Caco-2 (cell line): ENCODE measurements at regions not wholly inside any gene's neighbourhood (a gene's known extent, or its start where the extent isn't known, plus 50 kb on each side); places are given as distances from the start of the nearest gene placed in this dataset.

Experiments used
- BruUV-seq: library from RNA; stranded (reverse); fragments of 400-500 nt; replicated peaks from 2 replicates; lab custom pipeline; 2021; lab: Mats Ljungman, UMichigan
- CTCF ChIA-PET: fragments of 300-600 bp; sonication (Branson Sonifier 250); formaldehyde crosslinking; loops from one replicate; lab custom pipeline; 2022; ENCODE audit warnings: antibody characterized with exemption; lab: Charles Lee
- POLR2A ChIA-PET: fragments of 300-600 bp; sonication (Branson Sonifier 250); formaldehyde crosslinking; loops from one replicate; lab custom pipeline; 2022; ENCODE audit warnings: antibody characterized with exemption; lab: Charles Lee
- DNase-seq, 2 experiments: peaks; one replicate each; pipeline versions ENCODE4 v3.0.0 to v3.0.0-alpha.2; 2020 to 2022
- H3K27me3 ChIP-seq: replicated peaks from 2 replicates; pipeline ENCODE4 v1.6.0; 2011; ENCODE audit warnings: low read length; ENCODE audit not compliant: control insufficient read depth, insufficient read depth
- H3K36me3 ChIP-seq: 2 replicates; pipeline ENCODE4 v1.5.1; 2011; ENCODE audit warnings: low read length; ENCODE audit not compliant: control insufficient read depth, insufficient read depth
- H3K4me1 ChIP-seq: fragments of 250-450 bp; sonication (Bioruptor Pico); 2 replicates; pipeline ENCODE4 v1.5.1; 2020; ENCODE audit warnings: mild to moderate bottlenecking
- H3K4me3 ChIP-seq: 2 replicates; pipeline ENCODE4 v1.5.1; 2011; ENCODE audit warnings: low read depth, mild to moderate bottlenecking, control low read depth, low read length
- H3K9me3 ChIP-seq: fragments of 250-450 bp; sonication (Bioruptor Pico); 2 replicates; pipeline ENCODE4 v1.5.1; 2020; ENCODE audit warnings: mild to moderate bottlenecking, moderate library complexity
- H3K27ac Mint-ChIP-seq: one replicate; pipeline ENCODE4 v1.8.0; 2022; ENCODE audit warnings: mixed read lengths; ENCODE audit not compliant: unreplicated experiment
- H3K27me3 Mint-ChIP-seq: one replicate; pipeline ENCODE4 v1.8.0; 2022; ENCODE audit warnings: mixed read lengths; ENCODE audit not compliant: insufficient read depth, unreplicated experiment
- H3K36me3 Mint-ChIP-seq: one replicate; pipeline ENCODE4 v1.8.0; 2022; ENCODE audit warnings: mild to moderate bottlenecking, mixed read lengths; ENCODE audit not compliant: insufficient read depth, unreplicated experiment
- H3K4me1 Mint-ChIP-seq: one replicate; pipeline ENCODE4 v1.8.0; 2022; ENCODE audit warnings: low read depth, mixed read lengths; ENCODE audit not compliant: unreplicated experiment
- H3K4me3 Mint-ChIP-seq: one replicate; pipeline ENCODE4 v1.8.0; 2022; ENCODE audit warnings: mild to moderate bottlenecking, moderate library complexity, mixed read lengths; ENCODE audit not compliant: unreplicated experiment
- H3K9me3 Mint-ChIP-seq: one replicate; pipeline ENCODE4 v1.8.0; 2022; ENCODE audit warnings: mixed read lengths; ENCODE audit not compliant: unreplicated experiment
- CTCF ChIP-seq, 2 experiments: fragments of 200-600 bp in 1 of 2; IDR thresholded peaks; 1 replicate in 1 of 2; 2 replicates in 1 of 2; pipeline versions ENCODE4 v1.5.1 to v1.8.0; 2011 to 2022; ENCODE audit warnings: antibody characterized with exemption in 1 of 2, control low read depth in 1 of 2, inconsistent platforms in 1 of 2, low read depth in 1 of 2, low read length in 1 of 2, mild to moderate bottlenecking in 1 of 2, moderate library complexity in 1 of 2; ENCODE audit not compliant: insufficient read depth in 1 of 2, severe bottlenecking in 1 of 2, unreplicated experiment in 1 of 2
- intact Hi-C: fragments of 100-400 bp; cut with micrococcal nuclease; formaldehyde crosslinking; loops from one replicate; pipeline ENCODE4 v1.10.0; 2022; ENCODE audit not compliant: unreplicated experiment

DNA sequence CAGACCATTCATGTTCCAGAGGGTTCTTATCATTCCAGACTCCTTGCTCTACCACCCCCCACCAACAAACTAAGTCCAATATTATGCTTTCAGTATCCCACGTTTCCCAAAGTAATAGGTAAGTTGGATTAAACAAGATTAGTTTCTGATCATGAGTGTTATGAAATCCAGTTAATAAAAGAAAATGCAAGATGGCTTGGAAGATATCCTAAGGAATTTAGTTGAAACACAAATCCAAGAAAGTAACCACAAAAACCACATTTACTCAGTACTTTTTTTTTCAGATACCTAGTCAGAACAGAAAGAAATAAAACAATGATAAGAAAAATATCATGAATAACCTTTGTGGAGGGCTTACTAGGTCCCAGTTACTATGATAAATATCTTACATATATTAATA, 119.4 kb upstream of the MIR17HG start:
- H3K9me3 Mint-ChIP-seq, result no peaks in the 10 kb centered on the region
- H3K4me3 Mint-ChIP-seq, result no peak overlapping the region
- CTCF ChIA-PET, result no interaction called here
- no peak for DNase-seq
- H3K4me1 Mint-ChIP-seq, result no peaks in the 10 kb centered on the region
- H3K4me1 ChIP-seq, result peaks cover 9% of the 10 kb centered on the region; the same call in 1 of the 2 replicates
- no peaks in the 10 kb centered on the region for H3K36me3 Mint-ChIP-seq
- no peak overlapping the region for H3K4me3 ChIP-seq
- no peaks in the 10 kb centered on the region for H3K36me3 ChIP-seq
- H3K9me3 ChIP-seq, result no peaks in the 10 kb centered on the region
- H3K27ac Mint-ChIP-seq, result no peak overlapping the region
- H3K27me3 Mint-ChIP-seq, result peaks cover 4% of the 10 kb centered on the region
- TF ChIP-seq CTCF (IDR thresholded peaks at IDR 0.05; ENCODE audit: insufficient read depth in 1 of 2, low read depth in 1 of 2, low read length in 1 of 2, severe bottlenecking in 1 of 2, unreplicated experiment in 1 of 2), result no peak
- no peaks in the 10 kb centered on the region for H3K27me3 ChIP-seq
- POLR2A ChIA-PET, result no interaction called here
- intact Hi-C loops, result no loop called here
- no TSS peak for BruUV-seq

GRCh38 chr13:91228940-91229339, 118.5 kb upstream of the MIR17HG start:
- H3K4me3 Mint-ChIP-seq, result no peak overlapping the region
- intact Hi-C loops, result no loop called here
- DNase-seq, result no peak
- peaks cover 4% of the 10 kb centered on the region for H3K27me3 Mint-ChIP-seq
- no peak for TF ChIP-seq CTCF (IDR thresholded peaks at IDR 0.05; ENCODE audit: insufficient read depth in 1 of 2, low read depth in 1 of 2, low read length in 1 of 2, severe bottlenecking in 1 of 2, unreplicated experiment in 1 of 2)
- H3K4me1 Mint-ChIP-seq, result no peaks in the 10 kb centered on the region
- Histone ChIP-seq H3K4me3 (no peak overlapping the region), H3K27me3 (no peaks in the 10 kb centered on the region), H3K9me3 (no peaks in the 10 kb centered on the region), H3K4me1 (peaks cover 9% of the 10 kb centered on the region; the same call in 1 of the 2 replicates), H3K36me3 (no peaks in the 10 kb centered on the region)
- no TSS peak for BruUV-seq
- ChIA-PET CTCF (no interaction called here), POLR2A (no interaction called here)
- no peaks in the 10 kb centered on the region for H3K36me3 Mint-ChIP-seq
- no peak overlapping the region for H3K27ac Mint-ChIP-seq
- no peaks in the 10 kb centered on the region for H3K9me3 Mint-ChIP-seq

DNA sequence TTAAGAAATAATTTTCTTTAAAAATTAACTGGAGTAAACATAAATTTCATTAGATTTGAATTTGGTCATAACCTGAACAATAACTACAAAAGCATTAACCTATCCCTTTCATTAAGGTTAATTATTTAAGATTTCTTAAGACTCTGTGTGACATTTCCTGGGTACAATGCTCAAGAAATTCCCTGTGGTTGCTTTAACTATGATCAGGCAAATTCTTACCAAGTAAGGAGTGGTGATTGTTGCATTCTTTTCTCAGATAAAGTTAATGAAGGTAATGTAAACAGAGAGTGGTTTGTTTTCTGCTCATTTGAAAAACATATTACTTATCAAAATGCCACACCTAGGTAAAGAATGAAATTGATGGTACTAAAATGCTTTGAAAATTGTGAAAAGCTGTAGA, 114.8 kb upstream of the MIR17HG start:
- no peak for TF ChIP-seq CTCF (IDR thresholded peaks at IDR 0.05; ENCODE audit: insufficient read depth in 1 of 2, low read depth in 1 of 2, low read length in 1 of 2, severe bottlenecking in 1 of 2, unreplicated experiment in 1 of 2)
- no peaks in the 10 kb centered on the region for H3K36me3 ChIP-seq
- no peak overlapping the region for H3K27ac Mint-ChIP-seq
- H3K27me3 Mint-ChIP-seq, result no peaks in the 10 kb centered on the region
- peaks cover 9% of the 10 kb centered on the region; the same call in 1 of the 2 replicates for H3K4me1 ChIP-seq
- CTCF ChIA-PET, result no interaction called here
- H3K36me3 Mint-ChIP-seq, result no peaks in the 10 kb centered on the region
- intact Hi-C loops, result no loop called here
- H3K4me3 Mint-ChIP-seq, result no peak overlapping the region
- H3K4me1 Mint-ChIP-seq, result no peaks in the 10 kb centered on the region
- no peaks in the 10 kb centered on the region for H3K9me3 Mint-ChIP-seq
- no TSS peak for BruUV-seq
- no peak overlapping the region for H3K4me3 ChIP-seq
- no peak for DNase-seq
- H3K9me3 ChIP-seq, result no peaks in the 10 kb centered on the region
- H3K27me3 ChIP-seq, result no peaks in the 10 kb centered on the region
- POLR2A ChIA-PET, result no interaction called here
